Neural cell (in vitro differentiated cells): ENCODE measurements at regions not wholly inside any gene's neighbourhood (a gene's known extent, or its start where the extent isn't known, plus 50 kb on each side); places are given as distances from the start of the nearest gene placed in this dataset.

Source experiments
- H2AFZ ChIP-seq: fragments of 200-600, 300-800 bp; sonication (generic), shearing (Covaris generic); 2 replicates; pipeline ENCODE4 v1.6.0; 2014; ENCODE audit warnings: low read depth, mild to moderate bottlenecking, antibody characterized with exemption, low read length, moderate library complexity
- H3F3A ChIP-seq: fragments of 200-600 bp; shearing (Covaris generic); 2 replicates; pipeline ENCODE4 v1.6.1; 2016; ENCODE audit warnings: mild to moderate bottlenecking, moderate library complexity, mixed read lengths, antibody characterized with exemption, low read length; ENCODE audit not compliant: insufficient read depth, poor library complexity, severe bottlenecking
- H3K27ac ChIP-seq: fragments of 200-600, 300-800 bp; sonication (generic), shearing (Covaris generic); 2 replicates; pipeline ENCODE4 v1.5.1; 2014; ENCODE audit warnings: mild to moderate bottlenecking, low read length, moderate library complexity
- H3K27me3 ChIP-seq: fragments of 300-800, 200-600 bp; sonication (generic), shearing (Covaris generic); 2 replicates; pipeline ENCODE4 v1.6.0; 2014; ENCODE audit warnings: mild to moderate bottlenecking, low read depth, low read length, moderate library complexity; ENCODE audit not compliant: insufficient read depth
- H3K36me3 ChIP-seq: fragments of 300-800, 200-600 bp; sonication (generic), shearing (Covaris generic); 2 replicates; pipeline ENCODE4 v1.5.1; 2014; ENCODE audit warnings: mild to moderate bottlenecking, antibody characterized with exemption, low read length, moderate library complexity; ENCODE audit not compliant: insufficient read depth
- H3K4me2 ChIP-seq: fragments of 300-800, 200-600 bp; sonication (generic), shearing (Covaris generic); 2 replicates; pipeline ENCODE4 v1.6.0; 2014; ENCODE audit warnings: mild to moderate bottlenecking, low read length
- H3K4me3 ChIP-seq: fragments of 300-800, 200-600 bp; sonication (generic), shearing (Covaris generic); 2 replicates; pipeline ENCODE4 v1.5.1; 2014; ENCODE audit warnings: mild to moderate bottlenecking, low read length, moderate library complexity
- H3K79me2 ChIP-seq: fragments of 200-600 bp; shearing (Covaris generic); replicated peaks from 2 replicates; pipeline ENCODE4 v1.6.0; 2014; ENCODE audit warnings: mild to moderate bottlenecking, low read length, moderate library complexity; ENCODE audit not compliant: insufficient read depth
- H3K9ac ChIP-seq: fragments of 300-800, 200-600 bp; sonication (generic), shearing (Covaris generic); 2 replicates; pipeline ENCODE4 v1.6.1; 2016; ENCODE audit warnings: mild to moderate bottlenecking, low read length, mixed read lengths
- H3K9me2 ChIP-seq: fragments of 200-600 bp; shearing (Covaris generic); 2 replicates; pipeline ENCODE4 v1.6.1; 2016; ENCODE audit warnings: mild to moderate bottlenecking, low read length, mixed read lengths; ENCODE audit not compliant: insufficient read depth
- H3K9me3 ChIP-seq: fragments of 200-600, 300-800 bp; sonication (generic), shearing (Covaris generic); 2 replicates; pipeline ENCODE4 v1.6.1; 2016; ENCODE audit warnings: mild to moderate bottlenecking, mixed run types, low read length, moderate library complexity, mixed read lengths
- H4K20me1 ChIP-seq: fragments of 200-600 bp; shearing (Covaris generic); 2 replicates; pipeline ENCODE4 v1.6.1; 2016; ENCODE audit warnings: mild to moderate bottlenecking, mixed run types; ENCODE audit not compliant: insufficient read depth
- EP300 ChIP-seq: fragments of 450-650 bp; conservative IDR thresholded peaks from 2 replicates; pipeline ENCODE4 v1.6.1; 2014; ENCODE audit warnings: antibody characterized with exemption, mild to moderate bottlenecking, moderate library complexity; ENCODE audit not compliant: poor library complexity, severe bottlenecking
- EZH2 ChIP-seq: fragments of 200-600, 300-800 bp; shearing (Covaris generic), sonication (generic); IDR thresholded peaks from 2 replicates; pipeline ENCODE4 v1.6.1; 2014; ENCODE audit warnings: antibody characterized with exemption, low read length, borderline replicate concordance, mild to moderate bottlenecking; ENCODE audit not compliant: insufficient read depth, poor library complexity, severe bottlenecking
- MXI1 ChIP-seq: fragments of 450-650 bp; conservative IDR thresholded peaks from 2 replicates; pipeline ENCODE4 v1.6.1; 2014; ENCODE audit warnings: antibody characterized with exemption, mild to moderate bottlenecking; ENCODE audit not compliant: poor library complexity, severe bottlenecking
- POLR2AphosphoS5 ChIP-seq: IDR thresholded peaks from 2 replicates; pipeline ENCODE4 v1.6.1; 2012
- RAD21 ChIP-seq: fragments of 450-650 bp; conservative IDR thresholded peaks from 2 replicates; pipeline ENCODE4 v1.6.1; 2014; ENCODE audit warnings: antibody characterized with exemption, mild to moderate bottlenecking, moderate library complexity
- SMC3 ChIP-seq: fragments of 450-650 bp; conservative IDR thresholded peaks from 2 replicates; pipeline ENCODE4 v1.6.1; 2014; ENCODE audit warnings: antibody characterized with exemption, mild to moderate bottlenecking, moderate library complexity; ENCODE audit not compliant: poor library complexity
- TAF1 ChIP-seq: IDR thresholded peaks from 2 replicates; pipeline ENCODE4 v1.6.1; 2012; ENCODE audit warnings: low read depth
- TF ChIP-seq, protein P1 (sequence below): fragments of 450-650 bp; IDR thresholded peaks from 2 replicates; pipeline ENCODE4 v1.5.1; 2014; ENCODE audit warnings: antibody characterized with exemption, mild to moderate bottlenecking, moderate library complexity; ENCODE audit not compliant: poor library complexity, severe bottlenecking
- TF ChIP-seq, protein P2 (sequence below): IDR thresholded peaks from 2 replicates; pipeline ENCODE4 v1.6.1; 2012; ENCODE audit warnings: borderline replicate concordance

DNA sequence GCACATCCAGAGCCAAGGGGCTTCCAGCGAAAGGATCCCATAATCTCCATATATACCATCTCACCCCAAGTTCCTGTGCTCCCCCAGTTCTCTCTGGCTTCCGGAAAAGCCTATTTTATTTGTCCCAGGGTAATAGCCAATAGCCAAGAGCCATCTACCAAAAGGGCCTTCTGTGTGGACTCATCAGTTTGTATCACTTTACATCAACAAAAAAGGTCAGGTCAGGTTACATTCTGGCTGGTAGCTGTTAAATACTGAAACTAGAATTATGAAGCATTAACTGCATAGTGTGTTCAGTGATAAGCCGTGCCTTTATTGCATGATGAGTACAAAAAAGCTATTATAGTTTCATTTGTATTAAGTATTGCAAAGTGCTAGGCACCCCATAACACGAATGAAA, 223.7 kb downstream of the IRS1 start:
- H3K27me3 ChIP-seq = no peaks in the 10 kb centered on the region
- H3F3A ChIP-seq = no peaks in the 10 kb centered on the region
- H3K9ac ChIP-seq = no peak overlapping the region
- H4K20me1 ChIP-seq = no peaks in the 10 kb centered on the region
- H2AFZ ChIP-seq = no peak overlapping the region
- no peaks in the 10 kb centered on the region for H3K9me2 ChIP-seq
- no peak overlapping the region for H3K27ac ChIP-seq
- H3K4me2 ChIP-seq = no peak overlapping the region
- no peak overlapping the region for H3K4me3 ChIP-seq
- TF ChIP-seq MXI1 = no peak
- TF ChIP-seq, protein P1, sequence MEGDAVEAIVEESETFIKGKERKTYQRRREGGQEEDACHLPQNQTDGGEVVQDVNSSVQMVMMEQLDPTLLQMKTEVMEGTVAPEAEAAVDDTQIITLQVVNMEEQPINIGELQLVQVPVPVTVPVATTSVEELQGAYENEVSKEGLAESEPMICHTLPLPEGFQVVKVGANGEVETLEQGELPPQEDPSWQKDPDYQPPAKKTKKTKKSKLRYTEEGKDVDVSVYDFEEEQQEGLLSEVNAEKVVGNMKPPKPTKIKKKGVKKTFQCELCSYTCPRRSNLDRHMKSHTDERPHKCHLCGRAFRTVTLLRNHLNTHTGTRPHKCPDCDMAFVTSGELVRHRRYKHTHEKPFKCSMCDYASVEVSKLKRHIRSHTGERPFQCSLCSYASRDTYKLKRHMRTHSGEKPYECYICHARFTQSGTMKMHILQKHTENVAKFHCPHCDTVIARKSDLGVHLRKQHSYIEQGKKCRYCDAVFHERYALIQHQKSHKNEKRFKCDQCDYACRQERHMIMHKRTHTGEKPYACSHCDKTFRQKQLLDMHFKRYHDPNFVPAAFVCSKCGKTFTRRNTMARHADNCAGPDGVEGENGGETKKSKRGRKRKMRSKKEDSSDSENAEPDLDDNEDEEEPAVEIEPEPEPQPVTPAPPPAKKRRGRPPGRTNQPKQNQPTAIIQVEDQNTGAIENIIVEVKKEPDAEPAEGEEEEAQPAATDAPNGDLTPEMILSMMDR = no peak
- TF ChIP-seq RAD21 = no peak
- TF ChIP-seq TAF1 = no peak
- TF ChIP-seq, protein P2, sequence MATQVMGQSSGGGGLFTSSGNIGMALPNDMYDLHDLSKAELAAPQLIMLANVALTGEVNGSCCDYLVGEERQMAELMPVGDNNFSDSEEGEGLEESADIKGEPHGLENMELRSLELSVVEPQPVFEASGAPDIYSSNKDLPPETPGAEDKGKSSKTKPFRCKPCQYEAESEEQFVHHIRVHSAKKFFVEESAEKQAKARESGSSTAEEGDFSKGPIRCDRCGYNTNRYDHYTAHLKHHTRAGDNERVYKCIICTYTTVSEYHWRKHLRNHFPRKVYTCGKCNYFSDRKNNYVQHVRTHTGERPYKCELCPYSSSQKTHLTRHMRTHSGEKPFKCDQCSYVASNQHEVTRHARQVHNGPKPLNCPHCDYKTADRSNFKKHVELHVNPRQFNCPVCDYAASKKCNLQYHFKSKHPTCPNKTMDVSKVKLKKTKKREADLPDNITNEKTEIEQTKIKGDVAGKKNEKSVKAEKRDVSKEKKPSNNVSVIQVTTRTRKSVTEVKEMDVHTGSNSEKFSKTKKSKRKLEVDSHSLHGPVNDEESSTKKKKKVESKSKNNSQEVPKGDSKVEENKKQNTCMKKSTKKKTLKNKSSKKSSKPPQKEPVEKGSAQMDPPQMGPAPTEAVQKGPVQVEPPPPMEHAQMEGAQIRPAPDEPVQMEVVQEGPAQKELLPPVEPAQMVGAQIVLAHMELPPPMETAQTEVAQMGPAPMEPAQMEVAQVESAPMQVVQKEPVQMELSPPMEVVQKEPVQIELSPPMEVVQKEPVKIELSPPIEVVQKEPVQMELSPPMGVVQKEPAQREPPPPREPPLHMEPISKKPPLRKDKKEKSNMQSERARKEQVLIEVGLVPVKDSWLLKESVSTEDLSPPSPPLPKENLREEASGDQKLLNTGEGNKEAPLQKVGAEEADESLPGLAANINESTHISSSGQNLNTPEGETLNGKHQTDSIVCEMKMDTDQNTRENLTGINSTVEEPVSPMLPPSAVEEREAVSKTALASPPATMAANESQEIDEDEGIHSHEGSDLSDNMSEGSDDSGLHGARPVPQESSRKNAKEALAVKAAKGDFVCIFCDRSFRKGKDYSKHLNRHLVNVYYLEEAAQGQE = no peak
- TF ChIP-seq EZH2 = no peak
- no peak for TF ChIP-seq EP300
- TF ChIP-seq POLR2AphosphoS5 = no peak
- no peak for TF ChIP-seq SMC3
- H3K79me2 ChIP-seq = no peaks in the 10 kb centered on the region
- H3K36me3 ChIP-seq = no peaks in the 10 kb centered on the region
- no peaks in the 10 kb centered on the region for H3K9me3 ChIP-seq

DNA sequence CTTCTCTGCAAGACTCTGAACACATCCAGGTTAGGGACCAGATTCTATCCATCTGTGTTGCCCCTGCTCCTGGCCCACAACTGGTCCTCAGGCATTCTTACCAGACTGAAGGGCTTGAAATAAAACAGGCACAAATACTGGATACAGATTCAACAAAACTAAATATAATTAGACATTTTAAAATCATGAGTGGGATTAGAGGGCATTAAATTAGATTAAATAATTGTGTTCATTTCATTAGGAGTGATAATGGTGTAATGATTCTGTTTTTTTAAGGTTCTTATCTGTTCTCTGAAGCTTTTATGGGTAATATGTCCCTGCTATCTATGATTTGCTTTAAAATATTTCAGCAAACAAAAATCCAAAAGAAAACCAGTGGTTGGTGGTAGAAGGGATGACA, 226.5 kb downstream of the IRS1 start:
- Histone ChIP-seq H3K27me3 (no peaks in the 10 kb centered on the region), H3F3A (no peaks in the 10 kb centered on the region), H3K4me2 (no peak overlapping the region), H3K9me2 (no peaks in the 10 kb centered on the region), H2AFZ (no peak overlapping the region), H3K27ac (no peak overlapping the region), H4K20me1 (no peaks in the 10 kb centered on the region), H3K9me3 (no peaks in the 10 kb centered on the region), H3K36me3 (no peaks in the 10 kb centered on the region), H3K79me2 (no peaks in the 10 kb centered on the region), H3K9ac (no peak overlapping the region), H3K4me3 (no peak overlapping the region)
- TF ChIP-seq RAD21 (no peak), TAF1 (no peak), EZH2 (no peak), MXI1 (no peak), EP300 (no peak), SMC3 (no peak), POLR2AphosphoS5 (no peak)
- TF ChIP-seq, protein P1 = no peak
- TF ChIP-seq, protein P2 = no peak
